NCI-H187 (cell line): ENCODE measurements at regions not wholly inside any gene's neighbourhood (a gene's known extent, or its start where the extent isn't known, plus 50 kb on each side); places are given as distances from the start of the nearest gene placed in this dataset.

Source experiments
- DNase-seq, 2 experiments: peaks; one replicate each; lab custom pipeline; 2025; lab: John Stamatoyannopoulos, UW

GRCh38 chr22:27501191-27501936, 300.2 kb downstream of the MN1 start:
- no peak for DNase-seq

GRCh38 chr22:27502327-27502726, 299.2 kb downstream of the MN1 start:
- DNase-seq, result no peak

- DNase-seq, result no peak
Measured at GRCh38 chr22:27504360-27505253, 296.9 kb downstream of the MN1 start.

- DNase-seq, result no peak
Measured at GRCh38 chr22:27507111-27507611, 294.4 kb downstream of the MN1 start.

- no peak for DNase-seq
Measured at GRCh38 chr22:27507935-27508526, 293.5 kb downstream of the MN1 start.

- DNase-seq, result no peak
Measured at GRCh38 chr22:27509132-27509920, 292.2 kb downstream of the MN1 start.

GRCh38 chr22:27510024-27510423, 291.5 kb downstream of the MN1 start:
- no peak for DNase-seq

- no peak for DNase-seq
Measured at GRCh38 chr22:27512283-27512761, 289.2 kb downstream of the MN1 start.

GRCh38 chr22:27513021-27513420, 288.5 kb downstream of the MN1 start:
- no peak for DNase-seq

- no peak for DNase-seq
Measured at GRCh38 chr22:27514601-27515523, 286.7 kb downstream of the MN1 start.

- no peak for DNase-seq
Measured at GRCh38 chr22:27517361-27518155, 284.0 kb downstream of the MN1 start.

GRCh38 chr22:27518531-27519340, 282.8 kb downstream of the MN1 start:
- no peak for DNase-seq

GRCh38 chr22:27523711-27524110, 277.8 kb downstream of the MN1 start:
- no peak for DNase-seq

- DNase-seq, result no peak
Measured at GRCh38 chr22:27525711-27526110, 275.8 kb downstream of the MN1 start.

GRCh38 chr22:27526901-27527300, 274.7 kb downstream of the MN1 start:
- no peak for DNase-seq

GRCh38 chr22:27531782-27532530, 269.6 kb downstream of the MN1 start:
- DNase-seq, result no peak

GRCh38 chr22:27533105-27533745, 268.3 kb downstream of the MN1 start:
- DNase-seq, result no peak

GRCh38 chr22:27534720-27535125, 266.8 kb downstream of the MN1 start:
- no peak for DNase-seq
